H1 (cell line): ENCODE measurements at regions not wholly inside any gene's neighbourhood (a gene's known extent, or its start where the extent isn't known, plus 50 kb on each side); places are given as distances from the start of the nearest gene placed in this dataset.

Source experiments
- ASH2L ChIP-seq: fragments of 200-600, 300-600 bp; sonication (generic); IDR thresholded peaks from one replicate; pipeline ENCODE4 v1.7.1; 2017; ENCODE audit warnings: low read length
- CHD7 ChIP-seq: fragments of 300-600 bp; sonication (generic); IDR thresholded peaks from 2 replicates; pipeline ENCODE4 v1.7.1; 2012; ENCODE audit warnings: low read length, moderate library complexity, mild to moderate bottlenecking, inconsistent platforms; ENCODE audit not compliant: insufficient replicate concordance
- HDAC6 ChIP-seq: IDR thresholded peaks from one replicate; pipeline ENCODE4 v1.7.1; 2012; ENCODE audit warnings: low read depth, mild to moderate bottlenecking, inconsistent platforms, low read length, moderate library complexity
- KDM5A ChIP-seq: fragments of 200-600 bp; IDR thresholded peaks from 2 replicates; pipeline ENCODE4 v1.7.1; 2012; ENCODE audit warnings: mild to moderate bottlenecking, low read length, inconsistent platforms, mixed read lengths
- POLR2A ChIP-seq, 2 experiments: IDR thresholded peaks; 1 replicate in 1 of 2; 2 replicates in 1 of 2; pipeline ENCODE4 v1.6.1; 2011; ENCODE audit warnings: low read depth in 2 of 2, low read length in 2 of 2, mild to moderate bottlenecking in 2 of 2; ENCODE audit errors: control extremely low read depth in 1 of 2
- RXRA ChIP-seq: IDR thresholded peaks from 2 replicates; pipeline ENCODE4 v1.6.1; 2011; ENCODE audit warnings: low read depth, mild to moderate bottlenecking, low read length, moderate library complexity; ENCODE audit not compliant: insufficient read depth
- SRF ChIP-seq: IDR thresholded peaks from 2 replicates; pipeline ENCODE4 v1.6.1; 2011; ENCODE audit warnings: mild to moderate bottlenecking, low read depth, low read length, moderate library complexity
- TBP ChIP-seq: IDR thresholded peaks from 2 replicates; pipeline ENCODE4 v1.6.1; 2011; ENCODE audit warnings: low read depth, low read length, improper control_type of control experiment

- TF ChIP-seq CHD7 (no peak), HDAC6 (no peak), KDM5A (no peak), TBP (no peak), ASH2L (no peak), RXRA (no peak), POLR2A (IDR thresholded peaks at IDR 0.05; ENCODE audit: control extremely low read depth in 1 of 2, low read depth in 2 of 2, low read length in 2 of 2) (no peak), SRF (no peak)
- TF ChIP-seq, all 59 proteins: peak for 0
Observed at GRCh38 chr16:60485872-60486489, 1550.3 kb downstream of the CDH8 start (continued).
